NCI-H1694 (cell line): ENCODE measurements at regions not wholly inside any gene's neighbourhood (a gene's known extent, or its start where the extent isn't known, plus 50 kb on each side); places are given as distances from the start of the nearest gene placed in this dataset.

Experiments used
- DNase-seq: peaks from one replicate; lab custom pipeline; 2025; lab: John Stamatoyannopoulos, UW

DNA sequence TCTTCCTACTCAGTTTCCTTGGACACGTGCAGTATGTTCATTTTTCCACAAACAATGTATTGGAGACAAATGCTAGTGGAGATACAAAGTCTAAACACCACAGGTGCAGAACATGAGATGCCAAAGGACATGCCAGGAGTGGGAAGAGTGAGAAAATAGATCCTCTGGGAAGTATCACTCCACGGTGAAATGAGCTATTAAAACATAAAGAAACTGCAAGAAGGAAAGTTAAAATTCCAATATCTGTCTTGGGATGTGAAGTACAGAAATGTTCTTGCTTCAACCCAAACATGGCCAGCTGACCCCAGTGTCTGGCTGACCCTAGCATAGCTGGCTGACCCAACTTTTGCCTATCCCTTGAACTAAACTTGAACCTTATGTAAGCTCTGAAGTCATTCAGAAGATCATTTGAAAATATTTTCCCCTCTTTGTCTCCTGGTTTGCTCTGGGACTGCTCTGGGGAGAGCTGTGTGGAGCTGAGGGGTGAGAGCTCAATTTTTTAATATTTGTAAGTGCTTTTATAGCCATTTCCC lies 59.5 kb downstream of the FZD1 start:
- no peak for DNase-seq

DNA sequence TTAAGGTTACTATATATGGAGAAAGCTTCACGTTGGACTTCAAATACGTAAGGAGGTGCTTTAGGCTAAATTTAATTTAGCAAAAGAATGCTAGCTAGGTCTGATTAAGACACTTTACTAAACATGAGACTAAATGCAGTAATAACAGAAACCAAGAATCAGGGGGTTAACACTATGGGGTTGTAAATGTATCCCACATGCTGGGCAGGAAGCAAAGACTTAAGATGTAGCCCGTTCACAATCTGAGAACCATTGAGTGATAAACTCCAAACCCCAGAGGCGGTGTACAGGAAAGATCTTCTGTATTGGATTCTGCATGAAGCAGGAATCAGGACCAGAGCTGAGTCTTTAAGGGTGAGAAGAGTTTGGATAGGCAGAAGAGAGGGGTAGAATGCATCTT lies 60.4 kb downstream of the FZD1 start:
- DNase-seq = no peak

GRCh38 chr7:91325726-91326125 lies 61.5 kb downstream of the FZD1 start:
- no peak for DNase-seq

GRCh38 chr7:91326516-91327199 lies 62.4 kb downstream of the FZD1 start:
- DNase-seq = no peak

DNA sequence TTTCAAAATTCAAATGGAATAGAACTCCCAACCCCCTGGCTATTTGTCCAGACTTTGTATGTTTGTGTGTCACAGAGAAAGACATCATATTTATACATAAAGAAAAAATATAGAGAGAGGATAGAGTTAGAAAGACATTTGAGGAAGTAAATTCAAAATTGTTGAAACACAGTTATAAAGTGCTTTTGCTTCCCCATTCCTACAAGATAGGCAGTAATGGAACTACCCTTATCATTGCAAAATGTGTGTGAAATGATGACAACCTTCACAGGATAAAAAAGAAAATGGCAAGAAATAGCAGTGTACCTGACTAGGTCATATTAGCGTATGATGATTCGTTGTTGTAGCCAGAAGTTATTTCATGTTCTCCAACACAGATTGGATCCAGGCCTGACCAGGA lies 63.1 kb downstream of the FZD1 start:
- no peak for DNase-seq

DNA sequence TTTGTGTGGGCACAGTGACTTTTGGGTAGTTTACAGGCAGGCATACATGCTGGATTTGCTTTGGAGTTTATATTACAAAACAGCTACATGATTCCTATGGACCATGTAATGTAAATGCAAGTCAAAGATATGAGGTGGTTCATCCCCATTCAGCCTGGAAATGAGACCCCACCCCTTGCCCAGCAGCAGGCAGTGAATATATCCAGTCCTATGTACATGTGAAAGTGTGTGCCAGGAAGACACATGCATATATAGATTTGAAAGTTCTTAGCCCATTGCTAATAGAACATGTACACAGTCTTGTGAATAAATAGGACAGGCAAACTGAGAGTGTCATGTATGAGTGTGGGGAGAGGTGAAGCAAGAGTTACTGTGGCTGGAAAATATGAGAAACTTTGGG lies 65.3 kb downstream of the FZD1 start:
- no peak for DNase-seq

DNA sequence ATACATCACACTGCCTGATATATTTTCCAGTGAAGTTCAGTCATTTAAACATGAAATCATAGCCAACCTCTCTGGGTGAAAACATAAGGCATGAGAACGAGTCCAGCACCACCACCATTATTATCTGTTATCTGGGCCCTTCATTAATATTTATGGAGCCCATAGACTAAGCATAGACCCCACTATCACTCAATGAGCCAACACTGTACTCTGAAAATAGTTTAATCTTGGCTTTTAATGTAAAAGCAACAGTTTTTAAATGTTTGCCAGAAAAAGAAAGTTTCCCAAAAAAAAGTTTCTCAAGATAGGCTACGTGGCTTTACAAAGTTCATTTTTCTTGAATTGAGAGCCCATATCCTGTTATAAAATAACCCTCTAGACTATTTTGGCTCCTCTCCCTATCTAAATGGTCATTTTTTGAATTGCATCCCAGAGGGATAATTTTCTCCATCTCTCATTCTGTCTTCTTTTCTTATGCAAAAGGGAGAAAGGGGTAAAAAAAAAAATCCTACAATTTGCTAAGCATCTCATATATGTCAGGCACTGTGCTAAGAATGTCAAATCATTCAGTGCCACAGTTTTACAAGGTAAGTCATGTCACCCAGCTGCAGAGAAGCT lies 66.1 kb downstream of the FZD1 start:
- DNase-seq = no peak

GRCh38 chr7:91330866-91331265 lies 66.6 kb downstream of the FZD1 start:
- no peak for DNase-seq

GRCh38 chr7:91336106-91336505 lies 71.9 kb downstream of the FZD1 start:
- no peak for DNase-seq

- DNase-seq = no peak
Observed at GRCh38 chr7:91338226-91339020, 74.2 kb downstream of the FZD1 start.

- no peak for DNase-seq
Observed at GRCh38 chr7:91342346-91342745, 78.1 kb downstream of the FZD1 start.

- DNase-seq = no peak
Observed at GRCh38 chr7:91343420-91343960, 79.3 kb downstream of the FZD1 start.

- DNase-seq = no peak
Observed at GRCh38 chr7:91343996-91344629, 79.9 kb downstream of the FZD1 start.

GRCh38 chr7:91344911-91345310 lies 80.7 kb downstream of the FZD1 start:
- no peak for DNase-seq

DNA sequence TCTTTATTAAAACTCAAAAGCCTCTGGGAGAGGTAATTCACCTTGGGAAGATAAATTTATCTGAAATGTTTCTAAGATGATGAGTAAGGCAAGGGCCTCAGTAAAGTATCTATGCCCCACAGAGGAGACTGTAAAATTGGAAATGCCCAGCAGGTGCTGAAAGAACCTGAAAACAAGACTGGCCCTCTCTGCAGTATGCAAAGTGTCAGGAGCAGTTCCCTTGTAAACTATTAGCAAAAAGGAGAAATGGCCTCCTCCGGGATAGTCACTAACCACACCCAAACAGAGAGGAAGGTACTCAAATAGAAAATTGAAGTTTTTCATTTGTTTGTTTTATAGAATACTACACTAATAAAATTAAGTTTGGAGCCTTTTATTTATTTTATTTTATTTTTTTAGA lies 81.2 kb downstream of the FZD1 start:
- DNase-seq = no peak

DNA sequence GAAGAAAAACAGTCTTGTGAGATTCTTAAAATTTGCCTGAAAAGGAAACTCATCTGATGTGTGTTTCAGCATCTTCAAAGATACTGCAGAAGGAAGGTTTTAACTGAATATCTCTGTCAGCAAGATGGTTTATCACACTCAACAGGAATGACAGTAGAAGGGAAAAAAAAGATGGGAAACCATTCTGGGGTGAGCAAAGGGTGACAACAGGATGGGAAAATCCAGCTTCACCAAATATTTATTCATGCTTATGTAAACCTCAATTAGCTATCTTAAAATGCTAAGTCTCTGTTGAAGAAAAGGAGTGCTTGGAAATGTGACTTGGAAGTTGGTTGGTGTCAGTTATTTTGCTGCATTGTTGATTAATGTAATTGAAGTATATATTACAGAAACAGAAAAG lies 82.2 kb downstream of the FZD1 start:
- DNase-seq = no peak

DNA sequence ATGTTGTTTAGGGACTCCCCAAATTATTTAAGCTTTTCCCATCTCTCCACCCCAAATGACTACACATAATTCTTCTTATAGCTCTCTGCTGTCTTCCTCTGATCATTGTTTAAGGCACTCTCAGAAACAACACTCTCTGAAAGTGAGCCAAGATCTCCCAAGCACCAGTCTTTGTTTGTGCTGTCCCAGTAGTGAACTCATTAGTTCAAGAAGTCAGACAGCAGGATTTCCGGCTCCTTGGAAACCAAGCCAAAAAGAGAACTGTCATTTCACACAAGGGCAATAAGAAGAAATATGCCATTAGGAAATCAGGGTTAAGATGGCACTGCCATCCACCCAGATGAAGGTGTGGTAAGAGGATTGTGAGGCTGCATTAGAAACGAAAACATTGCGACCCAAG lies 83.1 kb downstream of the FZD1 start:
- no peak for DNase-seq

DNA sequence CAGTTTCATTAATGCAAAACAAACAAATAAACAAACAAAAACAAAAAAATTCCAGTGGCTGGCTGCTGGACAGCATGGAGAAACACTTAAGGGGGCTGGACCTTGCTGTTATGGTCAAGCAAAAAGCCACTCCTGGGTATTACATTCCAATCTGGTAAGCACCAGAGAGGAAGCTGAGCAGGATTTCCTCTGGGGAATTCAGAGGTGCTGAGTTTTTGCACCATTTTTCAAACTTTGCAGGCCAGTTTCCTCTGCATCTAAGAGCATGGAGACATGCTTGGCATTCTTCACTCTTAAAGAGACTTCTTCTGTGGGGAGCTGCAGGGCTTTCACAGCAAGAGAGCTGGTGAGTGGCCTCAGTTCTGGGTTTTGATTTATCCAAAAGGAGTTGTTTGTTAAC lies 84.5 kb downstream of the FZD1 start:
- DNase-seq = no peak

DNA sequence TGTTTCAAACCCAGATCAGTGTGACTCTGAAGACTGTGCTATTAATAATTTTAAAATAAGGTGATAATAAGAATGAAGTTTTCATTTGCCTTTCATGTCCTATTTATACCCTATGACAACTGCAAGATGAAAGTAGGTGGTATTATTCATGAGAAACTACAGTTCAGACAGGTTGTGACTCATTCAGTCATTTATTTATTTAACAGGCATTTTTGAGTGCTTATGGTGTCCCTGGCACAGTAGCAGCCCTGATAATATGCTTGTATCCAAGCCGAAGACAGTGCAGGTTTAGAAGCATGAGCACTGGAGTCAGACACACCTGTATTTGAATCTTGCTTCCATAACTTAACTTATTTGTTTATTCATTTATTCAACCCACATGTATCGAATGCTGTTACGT lies 87.1 kb downstream of the FZD1 start:
- no peak for DNase-seq

DNA sequence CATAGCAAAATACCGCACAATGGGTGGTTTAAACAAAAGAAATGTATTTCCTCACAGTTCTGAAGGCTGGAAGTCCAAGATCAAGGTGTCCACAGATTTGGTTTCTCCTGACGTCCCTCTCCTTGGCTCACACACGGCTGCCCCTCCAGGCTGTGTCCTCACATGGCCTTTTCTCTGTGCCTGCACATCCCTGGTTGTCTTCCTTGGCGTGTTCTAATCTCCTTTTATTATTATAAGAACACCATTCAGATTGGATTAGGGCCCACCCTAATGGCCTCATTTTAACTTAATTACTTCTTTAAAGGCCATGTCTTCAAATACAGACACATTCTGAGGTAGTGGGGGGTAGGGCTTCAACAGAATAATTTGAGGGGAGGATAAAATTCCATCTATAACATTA lies 87.9 kb downstream of the FZD1 start:
- DNase-seq = no peak

GRCh38 chr7:91353848-91354247 lies 89.6 kb downstream of the FZD1 start:
- DNase-seq = no peak

DNA sequence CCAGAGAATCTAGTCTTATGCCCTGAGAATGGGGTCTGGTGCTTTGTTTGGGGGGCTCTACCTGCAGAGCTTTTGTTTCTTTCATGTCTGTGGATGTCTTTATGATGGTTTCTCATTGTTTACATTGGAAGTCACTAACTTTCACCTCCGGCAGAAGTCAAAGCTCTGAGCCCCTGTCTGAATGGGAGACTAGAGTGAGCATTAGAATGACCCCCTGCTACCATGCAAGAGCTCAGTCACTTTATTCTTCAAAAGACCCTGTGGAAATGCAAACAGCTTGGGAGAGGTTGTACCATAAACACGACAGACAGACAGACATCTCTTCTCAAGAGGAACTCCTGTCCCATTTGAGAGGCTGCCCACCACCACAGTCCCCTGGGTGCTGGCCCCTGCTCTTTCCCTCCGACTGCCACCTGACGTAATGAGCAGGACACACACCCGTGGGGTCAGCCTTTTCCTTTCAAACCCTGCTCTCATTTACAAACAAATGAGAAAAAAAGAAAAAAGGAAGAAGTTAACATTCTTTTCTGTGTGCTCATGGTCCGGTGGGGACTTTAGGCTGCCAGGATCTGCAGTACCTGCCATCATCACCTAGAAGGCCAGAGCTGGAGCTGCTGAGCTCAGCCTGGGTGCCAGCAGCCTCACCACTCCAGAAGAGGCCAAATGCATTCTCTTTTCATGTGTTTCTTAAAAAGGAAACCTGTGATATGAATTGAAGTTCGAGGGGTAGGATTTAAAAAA lies 91.6 kb downstream of the FZD1 start:
- DNase-seq = no peak
